Gastroesophageal sphincter (tissue), 3 donors: ENCODE measurements at regions not wholly inside any gene's neighbourhood (a gene's known extent, or its start where the extent isn't known, plus 50 kb on each side); places are given as distances from the start of the nearest gene placed in this dataset.

ENCODE experiments used
- CTCF ChIP-seq, 4 experiments: fragments of 200-600 bp in 2 of 4; fragments of 450-650 bp in 2 of 4; sonication (generic) in 1 of 4; IDR thresholded peaks; one replicate each; pipeline ENCODE4 v1.5.1; 2017 to 2019; ENCODE audit warnings: antibody characterized with exemption in 4 of 4, mild to moderate bottlenecking in 2 of 4, moderate library complexity in 2 of 4
- EP300 ChIP-seq: sonication (generic); formaldehyde crosslinking; IDR thresholded peaks from one replicate; pipeline ENCODE4 v1.6.1; 2017; ENCODE audit warnings: antibody characterized with exemption, mild to moderate bottlenecking

- TF ChIP-seq EP300 (no peak), CTCF (IDR thresholded peaks at IDR 0.05) (no peak)
Measured at GRCh38 chr5:3322642-3323041, 273.0 kb upstream of the IRX1 start.
